ENCODE measurements at regions not wholly inside any gene's neighbourhood (a gene's known extent, or its start where the extent isn't known, plus 50 kb on each side); places are given as distances from the start of the nearest gene placed in this dataset.
"Not testable (repeated sequence)": the region's sequence is repeated elsewhere in the genome, so short reads cannot be mapped to it uniquely, and the experiment has no call there.

DNA sequence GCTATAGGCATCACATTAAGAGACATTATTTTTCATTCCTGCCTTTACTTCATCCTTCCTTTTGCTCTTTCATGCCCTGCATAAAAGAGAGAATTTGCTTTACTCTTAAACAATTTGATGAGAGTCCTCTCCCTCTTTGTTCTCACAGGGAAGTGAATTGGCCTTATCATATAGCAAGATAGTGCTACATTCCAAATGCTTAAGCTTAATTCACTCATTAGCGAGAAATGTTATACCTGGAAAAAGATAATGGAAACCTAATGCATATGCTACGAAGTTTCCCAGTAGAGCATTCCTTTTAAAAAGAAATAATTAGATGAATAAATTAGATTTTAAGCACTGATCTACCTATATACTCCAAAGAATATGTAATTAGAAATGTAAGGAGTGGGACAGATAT is 798.8 kb downstream of the C12orf50 start:
- DNase-seq = no peak

DNA sequence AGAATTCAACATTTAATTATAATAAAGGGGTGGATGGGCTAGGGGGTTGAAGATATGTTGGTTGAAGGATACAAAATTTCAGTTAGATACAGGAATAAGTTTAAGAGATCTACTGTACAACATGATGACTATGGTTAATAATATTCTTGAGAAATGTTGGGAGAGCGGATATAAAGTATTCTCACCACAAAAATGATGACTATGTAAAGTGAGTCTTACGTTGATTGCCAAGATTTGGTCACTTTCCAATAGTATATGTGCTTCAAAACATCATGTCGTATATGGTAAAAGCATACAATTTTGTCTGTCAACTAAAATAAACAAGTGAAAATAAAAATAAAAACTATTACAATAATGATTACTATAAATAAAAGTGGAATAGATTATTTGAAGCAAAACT is 802.0 kb downstream of the C12orf50 start:
- no peak for DNase-seq

- DNase-seq = no peak
Measured at GRCh38 chr12:87217491-87217890, 811.7 kb downstream of the C12orf50 start.

DNA sequence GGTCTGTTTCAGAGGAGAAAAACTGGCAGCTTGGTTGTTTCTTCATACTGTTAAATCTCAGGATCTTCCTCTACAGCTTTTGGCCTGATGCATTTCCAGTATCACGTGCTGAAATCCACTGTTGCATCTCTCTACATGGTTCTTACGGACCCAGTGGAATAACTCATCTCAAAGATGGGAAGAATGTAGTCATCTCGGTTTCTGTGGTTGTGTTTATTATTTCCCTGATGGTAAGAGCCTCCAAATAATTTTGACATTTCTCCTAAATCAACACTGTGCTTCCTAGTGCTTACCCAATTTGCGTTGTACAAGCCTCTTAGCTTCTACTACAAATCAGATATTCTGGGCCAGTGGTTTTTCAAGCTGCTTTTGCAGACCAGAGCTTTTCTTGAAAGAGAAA is 812.8 kb downstream of the C12orf50 start:
- no peak for DNase-seq

- DNase-seq = no peak
Measured at GRCh38 chr12:87202189-87202588, 827.0 kb downstream of the C12orf50 start.

DNA sequence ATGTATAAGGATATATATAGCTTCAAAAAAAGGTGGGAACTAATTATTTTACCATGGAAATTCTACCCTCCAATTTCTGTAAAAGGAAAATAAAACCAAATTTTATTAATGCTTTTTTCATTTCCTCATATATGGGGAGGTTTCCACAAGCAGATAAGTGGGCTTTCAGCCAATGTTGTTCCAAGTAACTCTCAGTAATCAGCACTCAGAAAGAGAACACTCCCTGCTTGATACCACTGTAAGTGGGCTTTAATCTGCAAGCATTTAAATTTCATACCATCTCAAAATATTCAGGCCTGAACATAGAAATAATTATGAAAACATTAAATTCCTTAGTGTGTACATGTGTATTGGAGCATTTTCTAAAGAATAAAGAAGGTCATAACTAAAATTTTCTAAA is 827.6 kb downstream of the C12orf50 start:
- DNase-seq = no peak

- no peak for DNase-seq
Measured at GRCh38 chr12:87200289-87200979, 828.8 kb downstream of the C12orf50 start.

GRCh38 chr12:87198181-87198580 is 831.0 kb downstream of the C12orf50 start:
- no peak for DNase-seq

- no peak for DNase-seq
Measured at GRCh38 chr12:87196321-87196720, 832.9 kb downstream of the C12orf50 start.

- DNase-seq = not testable (repeated sequence)
Measured at GRCh38 chr12:87194389-87194788, 834.8 kb downstream of the C12orf50 start.

GRCh38 chr12:87185367-87185766 is 843.8 kb downstream of the C12orf50 start:
- DNase-seq = no peak

- DNase-seq = no peak
Measured at GRCh38 chr12:87182696-87183233, 846.4 kb downstream of the C12orf50 start.

DNA sequence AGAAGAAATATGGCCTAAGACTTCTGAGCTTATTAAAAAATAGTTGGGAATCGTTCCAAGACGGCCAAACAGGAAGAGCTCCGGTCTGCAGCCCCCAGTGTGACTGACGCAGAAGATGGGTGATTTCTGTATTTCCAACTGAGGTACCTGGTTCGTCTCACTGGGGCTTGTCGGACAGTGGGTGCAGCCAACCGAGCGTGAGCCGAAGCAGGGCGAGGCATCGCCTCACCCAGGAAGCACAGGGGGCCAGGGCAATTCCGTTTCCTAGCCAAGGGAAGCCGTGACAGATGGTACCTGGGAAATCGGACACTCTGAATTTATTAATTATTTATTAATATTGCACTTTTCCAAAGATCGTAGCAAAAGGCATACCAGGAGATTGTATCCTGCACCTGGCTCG is 857.8 kb downstream of the C12orf50 start:
- no peak for DNase-seq

DNA sequence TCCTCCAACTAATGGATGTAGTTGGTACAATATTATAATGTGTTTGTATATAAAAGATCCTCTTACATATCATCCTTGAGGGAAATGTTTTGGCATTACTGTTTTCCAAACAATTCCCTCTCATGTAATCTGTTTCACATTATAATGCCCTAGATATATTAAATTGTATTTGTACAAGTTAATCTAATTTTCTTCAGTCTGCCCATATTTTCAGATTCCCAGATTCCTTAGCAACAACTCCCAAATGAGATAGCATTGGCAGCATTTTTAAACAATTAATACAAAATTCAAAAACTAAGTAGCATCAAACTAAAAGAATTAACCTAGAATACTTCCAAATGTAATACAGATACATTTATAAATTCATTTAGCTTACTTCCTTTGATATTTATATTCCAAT is 860.2 kb downstream of the C12orf50 start:
- DNase-seq = no peak

- DNase-seq = no peak
Measured at GRCh38 chr12:87165733-87166375, 863.3 kb downstream of the C12orf50 start.

DNA sequence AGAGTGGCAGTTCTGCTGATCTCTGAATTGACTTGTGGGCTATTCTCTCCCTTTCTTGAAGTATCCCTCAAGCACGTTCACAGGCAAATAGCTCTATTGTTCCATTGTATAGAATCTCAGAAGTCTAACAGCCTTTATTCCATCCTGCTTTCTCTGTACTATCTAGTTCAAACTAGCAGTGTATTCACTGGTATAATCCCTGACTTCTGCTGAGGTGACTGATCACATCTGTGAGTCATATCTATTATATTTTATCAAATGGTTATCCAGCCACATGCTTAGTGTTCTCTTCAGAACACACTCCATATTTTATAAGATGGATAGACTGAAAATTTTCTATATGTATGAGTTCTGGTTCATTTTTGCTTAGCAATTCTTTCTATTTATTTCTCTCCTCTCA is 866.1 kb downstream of the C12orf50 start:
- DNase-seq = no peak

GRCh38 chr12:87160848-87161601 is 868.2 kb downstream of the C12orf50 start:
- DNase-seq = peak; percentile 89

DNA sequence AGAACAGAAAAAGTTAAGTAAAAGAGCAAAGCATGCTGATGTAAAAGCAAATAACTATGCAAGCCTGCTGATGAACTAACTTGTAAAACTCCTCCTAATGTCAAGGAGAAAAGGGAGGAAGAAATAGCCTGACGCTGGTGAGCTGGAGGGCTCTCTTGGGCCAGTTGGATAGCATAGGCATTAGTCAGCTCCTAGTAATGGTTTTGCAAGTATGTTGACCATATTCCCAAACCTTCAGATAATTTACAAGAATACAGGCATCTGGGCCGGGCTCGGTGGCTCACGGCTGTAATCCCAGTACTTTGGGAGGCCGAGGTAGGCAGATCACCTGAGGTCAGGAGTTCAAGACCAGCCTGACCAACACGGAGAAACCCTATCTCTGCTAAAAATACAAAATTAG is 871.4 kb downstream of the C12orf50 start:
- DNase-seq = peak; percentile 100

DNA sequence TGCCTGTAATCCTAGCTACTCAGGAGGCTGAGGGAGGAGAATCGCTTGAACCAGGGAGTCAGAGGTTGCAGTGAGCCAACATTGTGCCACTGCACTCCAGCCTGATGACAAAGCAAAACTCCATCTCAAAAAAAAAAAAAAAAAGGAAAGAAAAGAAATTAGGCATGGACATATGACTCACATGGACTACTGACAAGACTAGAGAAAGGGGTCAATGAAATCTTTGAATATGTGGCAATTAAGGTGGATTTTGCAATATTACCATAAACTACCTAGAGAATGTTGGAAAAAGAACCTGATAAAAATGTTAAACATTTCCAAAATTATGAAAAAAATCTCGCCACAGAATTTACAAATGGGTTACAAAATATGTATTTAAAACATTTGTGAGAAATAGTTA is 873.6 kb downstream of the C12orf50 start:
- peak; percentile 93 for DNase-seq

- DNase-seq = no peak
Measured at GRCh38 chr12:87152841-87153528, 876.2 kb downstream of the C12orf50 start.

GRCh38 chr12:87152075-87152474 is 877.1 kb downstream of the C12orf50 start:
- no peak for DNase-seq

- peak; percentile 92 for DNase-seq
Measured at GRCh38 chr12:87150969-87151662, 878.1 kb downstream of the C12orf50 start.
